ENCODE measurements at regions not wholly inside any gene's neighbourhood (a gene's known extent, or its start where the extent isn't known, plus 50 kb on each side); places are given as distances from the start of the nearest gene placed in this dataset.

- TF ChIP-seq, protein P1, sequence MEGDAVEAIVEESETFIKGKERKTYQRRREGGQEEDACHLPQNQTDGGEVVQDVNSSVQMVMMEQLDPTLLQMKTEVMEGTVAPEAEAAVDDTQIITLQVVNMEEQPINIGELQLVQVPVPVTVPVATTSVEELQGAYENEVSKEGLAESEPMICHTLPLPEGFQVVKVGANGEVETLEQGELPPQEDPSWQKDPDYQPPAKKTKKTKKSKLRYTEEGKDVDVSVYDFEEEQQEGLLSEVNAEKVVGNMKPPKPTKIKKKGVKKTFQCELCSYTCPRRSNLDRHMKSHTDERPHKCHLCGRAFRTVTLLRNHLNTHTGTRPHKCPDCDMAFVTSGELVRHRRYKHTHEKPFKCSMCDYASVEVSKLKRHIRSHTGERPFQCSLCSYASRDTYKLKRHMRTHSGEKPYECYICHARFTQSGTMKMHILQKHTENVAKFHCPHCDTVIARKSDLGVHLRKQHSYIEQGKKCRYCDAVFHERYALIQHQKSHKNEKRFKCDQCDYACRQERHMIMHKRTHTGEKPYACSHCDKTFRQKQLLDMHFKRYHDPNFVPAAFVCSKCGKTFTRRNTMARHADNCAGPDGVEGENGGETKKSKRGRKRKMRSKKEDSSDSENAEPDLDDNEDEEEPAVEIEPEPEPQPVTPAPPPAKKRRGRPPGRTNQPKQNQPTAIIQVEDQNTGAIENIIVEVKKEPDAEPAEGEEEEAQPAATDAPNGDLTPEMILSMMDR (IDR thresholded peaks at IDR 0.05; ENCODE audit: low read depth, low read length) = no peak
- no peak for TF ChIP-seq POLR2A (IDR thresholded peaks at IDR 0.05; ENCODE audit: extremely low read depth, insufficient read length)
These were observed 345.0 kb downstream of the DOK5 start for GRCh38 chr20:54820392-54820791.
